Fibroblast of the conjunctiva (primary cell): ENCODE measurements at regions not wholly inside any gene's neighbourhood (a gene's known extent, or its start where the extent isn't known, plus 50 kb on each side); places are given as distances from the start of the nearest gene placed in this dataset.

Source experiments
- DNase-seq: peaks from one replicate; pipeline ENCODE4 v3.0.0-alpha.2; 2010; ENCODE audit warnings: low read depth

DNA sequence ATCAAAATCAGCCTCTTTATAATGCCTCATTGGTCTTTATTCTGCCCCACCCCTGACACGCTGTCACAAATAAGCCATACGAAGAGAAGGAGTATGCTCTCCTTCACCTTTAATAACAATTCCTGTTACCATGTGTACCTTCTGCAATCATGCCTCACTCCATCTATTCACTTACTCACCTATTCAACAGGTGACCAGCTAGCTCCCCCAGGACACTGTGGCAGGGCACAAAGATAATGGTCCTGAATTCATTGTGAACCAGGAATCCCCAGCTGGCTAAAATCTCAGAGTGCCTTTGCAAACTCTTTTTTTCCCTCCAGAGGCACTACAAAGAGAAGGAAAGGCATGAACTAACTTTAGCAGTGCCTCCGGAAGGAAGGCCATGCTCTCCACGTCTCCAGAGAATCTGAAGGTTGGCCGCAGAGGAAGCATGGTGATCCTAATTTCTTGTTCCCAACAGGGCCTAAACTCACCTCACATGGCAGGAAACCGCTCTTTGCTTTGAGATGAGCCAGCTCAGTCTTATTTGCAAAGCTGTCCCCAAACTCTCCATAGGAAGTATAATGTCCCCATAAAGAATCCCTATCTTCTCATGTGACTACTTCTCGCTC is 590.3 kb downstream of the BUD13 start:
- no peak for DNase-seq

DNA sequence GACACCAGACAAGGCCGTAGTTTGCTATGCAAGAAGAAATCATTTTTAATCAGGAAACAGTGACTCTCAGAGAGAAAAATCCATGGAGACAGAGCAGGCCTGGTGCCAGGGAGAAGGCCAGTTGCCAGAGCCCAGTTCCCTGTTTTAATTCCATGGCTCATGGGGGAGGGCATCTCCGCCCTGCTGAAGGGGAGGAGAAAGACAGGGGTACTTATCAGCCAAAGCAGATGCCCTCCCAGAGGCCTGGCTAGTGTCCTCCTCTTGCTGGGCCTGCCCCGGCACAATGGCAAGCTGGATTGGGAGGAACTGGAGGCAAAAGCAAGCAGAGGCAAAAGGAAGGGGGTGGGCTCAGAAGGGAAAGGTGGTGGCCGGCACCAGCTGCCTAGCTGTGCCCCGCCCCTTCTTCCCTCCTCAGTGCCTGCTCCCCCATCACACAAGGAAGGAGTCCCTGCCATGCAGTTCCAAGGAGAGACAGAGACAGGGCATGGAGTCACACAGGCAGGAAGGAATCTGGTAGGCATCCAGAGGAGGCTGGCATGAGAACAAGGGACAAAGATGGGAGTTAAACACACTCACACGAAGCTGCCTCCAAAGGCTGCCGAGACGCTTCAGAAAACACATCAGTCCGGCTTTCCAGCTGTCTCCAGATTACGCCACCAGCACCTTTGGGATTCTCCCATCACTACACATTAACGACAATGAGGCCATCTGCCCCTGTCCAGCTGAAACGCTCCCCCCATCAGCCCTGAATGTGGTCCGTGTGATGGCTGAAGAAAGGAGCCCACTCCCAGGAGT is 591.8 kb downstream of the BUD13 start:
- DNase-seq = no peak

DNA sequence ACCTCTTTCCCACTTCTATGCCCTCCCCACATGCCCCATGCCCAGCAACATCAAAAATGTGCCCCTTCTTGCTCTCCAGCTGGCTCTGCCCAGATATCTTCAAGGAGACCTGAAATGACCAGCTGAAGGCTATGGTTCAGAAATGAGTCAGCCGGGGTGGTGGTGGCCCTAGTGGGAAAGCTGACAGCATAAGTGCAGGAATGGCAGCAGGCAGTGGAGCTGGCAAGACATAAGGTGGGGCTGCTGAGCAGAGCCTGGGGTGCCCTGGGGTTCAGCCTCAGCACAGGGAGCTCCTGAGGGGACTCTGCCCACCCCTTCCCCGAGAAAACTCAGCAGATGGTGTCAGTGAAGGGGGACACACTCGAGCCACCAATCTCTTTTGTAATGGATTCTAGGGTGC is 593.4 kb downstream of the BUD13 start:
- no peak for DNase-seq

DNA sequence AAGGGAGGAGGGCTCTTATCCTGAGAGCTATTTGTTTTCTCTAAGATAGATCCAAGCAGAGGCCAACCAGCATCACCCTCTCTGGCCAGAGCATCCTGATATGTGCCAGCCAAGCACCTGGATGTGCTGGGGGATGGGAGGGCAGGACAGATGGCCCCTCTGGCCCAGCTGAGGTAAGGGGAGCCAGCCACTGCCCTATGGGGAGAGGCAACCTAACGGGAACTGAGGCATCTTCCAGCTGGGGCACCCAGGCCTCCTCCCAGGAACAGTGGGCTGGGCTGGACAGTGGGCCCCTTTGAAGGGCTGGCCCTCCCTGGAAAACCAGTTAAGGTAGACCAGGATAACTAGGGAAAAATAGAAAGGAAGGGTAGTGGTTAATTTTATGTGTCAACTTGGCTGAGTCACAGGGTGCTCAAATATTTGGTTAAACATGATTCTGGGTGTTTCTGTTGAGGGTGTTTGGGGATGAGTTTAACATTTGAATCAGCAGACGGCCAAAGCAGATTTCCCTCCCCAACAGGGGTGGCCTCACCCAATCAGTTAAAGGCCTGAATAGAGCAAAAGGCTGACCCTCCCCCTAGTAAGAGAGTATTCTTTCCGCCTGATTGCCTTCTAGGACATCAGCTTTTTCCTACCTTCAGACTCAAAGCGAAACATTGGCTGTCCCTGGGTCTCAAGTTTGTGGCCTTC is 595.1 kb downstream of the BUD13 start:
- DNase-seq = no peak

DNA sequence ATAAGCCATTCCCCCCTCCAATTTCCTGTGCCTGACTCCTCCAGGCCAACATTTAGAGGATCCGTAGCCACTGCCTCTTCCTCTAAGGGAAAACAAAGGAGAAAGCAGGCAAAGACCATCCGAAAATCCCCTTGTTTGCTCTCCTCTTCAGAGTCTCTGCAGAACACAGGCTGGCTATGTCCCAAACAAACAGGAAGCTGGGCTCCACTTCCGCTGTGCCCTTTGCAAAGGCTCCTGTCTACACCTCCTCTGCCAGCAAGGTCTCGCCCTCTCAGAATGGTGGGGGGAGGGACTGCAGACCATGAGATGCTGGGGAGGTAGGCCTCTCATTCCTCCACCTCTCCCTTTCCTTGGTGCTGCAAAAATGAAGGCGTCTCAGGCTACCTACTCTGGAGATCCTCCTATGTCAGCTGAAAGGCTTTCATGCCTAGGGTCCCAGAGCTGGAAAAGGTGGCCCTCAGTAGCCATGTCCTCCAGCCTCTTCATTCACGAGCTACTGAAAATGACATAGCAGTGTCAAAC is 596.2 kb downstream of the BUD13 start:
- DNase-seq = no peak

DNA sequence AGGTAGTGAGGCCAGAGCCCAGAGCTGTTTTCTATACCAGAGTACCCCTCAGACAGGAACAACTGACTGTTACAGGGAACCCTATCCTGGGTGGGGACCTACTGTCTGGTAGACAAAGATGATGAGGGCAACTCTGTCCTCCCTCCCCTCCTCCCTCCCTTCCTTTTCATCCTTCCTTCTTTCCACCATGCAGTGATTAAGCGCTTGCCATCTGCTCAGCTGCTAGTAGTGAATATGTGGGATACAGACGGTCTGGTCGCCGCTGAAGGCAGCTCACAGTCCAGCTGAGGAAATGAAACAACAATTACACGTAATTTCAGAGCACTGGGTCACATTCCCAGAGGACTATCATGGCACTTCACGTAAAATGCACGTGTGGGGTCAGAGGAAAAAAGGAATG is 597.1 kb downstream of the BUD13 start:
- no peak for DNase-seq

DNA sequence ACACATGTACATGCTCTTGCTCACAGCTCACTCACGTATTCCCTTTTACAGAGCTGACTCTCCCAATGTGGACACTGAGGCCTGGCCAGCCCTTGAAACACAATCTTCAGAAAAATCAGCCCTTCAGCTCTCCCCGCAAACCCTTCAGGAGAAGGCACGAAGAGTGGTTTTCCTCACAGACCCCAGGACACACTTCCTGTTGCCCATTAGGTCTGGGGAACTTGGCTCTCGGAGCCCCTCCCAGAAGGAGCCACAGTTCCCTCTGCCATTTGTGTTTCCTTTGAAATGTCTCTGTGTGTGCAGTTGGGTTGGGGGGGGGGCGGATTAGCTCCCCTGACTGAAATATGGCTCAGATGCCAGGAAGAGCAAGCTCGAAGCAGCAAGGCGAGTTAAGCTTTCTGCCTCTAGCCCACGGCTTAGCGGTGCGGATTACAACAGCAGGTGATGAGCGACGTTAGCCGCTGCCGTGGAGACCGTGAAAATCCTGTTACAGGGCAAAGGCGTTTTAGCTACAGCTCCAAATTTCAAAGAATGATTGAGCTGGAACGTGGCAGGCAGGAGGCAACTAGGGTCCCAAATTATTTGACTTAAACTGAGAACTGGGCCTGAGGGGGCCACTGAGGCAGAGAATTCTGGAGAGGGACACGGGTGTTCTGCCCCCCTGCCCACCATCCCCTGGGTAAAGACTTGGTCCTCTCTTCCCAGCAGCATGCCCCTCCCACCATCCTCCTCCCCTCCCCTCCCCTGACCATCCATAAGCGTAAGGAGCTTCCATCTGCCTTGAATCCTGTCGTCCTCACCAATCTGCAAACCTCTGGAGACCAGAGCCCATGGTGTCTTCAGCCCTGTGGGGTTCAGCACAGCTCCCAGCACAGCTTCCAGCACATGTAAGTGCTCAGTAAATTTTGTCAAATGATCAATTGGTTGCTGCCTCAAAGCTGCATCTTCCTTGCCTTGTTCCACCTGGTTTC is 598.6 kb downstream of the BUD13 start:
- DNase-seq = no peak

DNA sequence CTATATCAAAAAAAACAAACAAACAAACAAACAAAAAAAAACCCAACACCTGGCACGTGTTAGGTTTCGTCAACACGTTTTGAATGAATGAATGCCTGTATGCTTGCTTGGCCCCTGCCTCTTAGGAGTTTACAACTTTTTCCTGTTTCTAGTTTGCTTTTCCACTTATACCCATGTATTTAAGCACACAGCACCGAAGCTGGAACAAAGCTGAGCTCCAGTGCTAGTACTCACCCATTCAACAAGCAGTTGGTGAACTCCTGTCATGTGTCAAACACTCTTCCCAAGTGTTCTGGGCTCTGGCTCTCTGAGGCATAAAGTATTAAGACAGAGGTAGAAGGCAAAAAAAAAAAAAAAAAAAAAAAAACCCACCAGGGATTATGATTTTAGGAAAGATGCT is 599.3 kb downstream of the BUD13 start:
- no peak for DNase-seq

DNA sequence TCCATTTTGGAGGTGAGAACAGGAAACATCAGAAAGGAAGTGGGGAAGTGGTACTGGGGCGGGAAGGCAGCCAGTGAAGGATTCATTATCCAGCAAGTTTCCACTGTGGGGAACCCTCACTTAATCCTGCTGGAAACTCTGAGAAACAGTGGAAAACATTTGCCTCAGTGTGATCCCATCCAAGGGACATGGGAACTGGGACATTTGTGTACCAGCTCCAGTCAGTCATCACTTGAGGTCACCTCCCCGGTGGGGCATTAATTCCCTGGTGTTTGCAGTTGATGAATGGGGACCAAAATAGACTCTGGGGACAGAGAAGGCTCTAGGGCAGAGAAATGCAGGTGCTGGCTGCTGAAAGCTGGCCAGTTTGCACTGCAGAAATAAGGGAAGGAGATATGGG is 599.9 kb downstream of the BUD13 start:
- DNase-seq = no peak

DNA sequence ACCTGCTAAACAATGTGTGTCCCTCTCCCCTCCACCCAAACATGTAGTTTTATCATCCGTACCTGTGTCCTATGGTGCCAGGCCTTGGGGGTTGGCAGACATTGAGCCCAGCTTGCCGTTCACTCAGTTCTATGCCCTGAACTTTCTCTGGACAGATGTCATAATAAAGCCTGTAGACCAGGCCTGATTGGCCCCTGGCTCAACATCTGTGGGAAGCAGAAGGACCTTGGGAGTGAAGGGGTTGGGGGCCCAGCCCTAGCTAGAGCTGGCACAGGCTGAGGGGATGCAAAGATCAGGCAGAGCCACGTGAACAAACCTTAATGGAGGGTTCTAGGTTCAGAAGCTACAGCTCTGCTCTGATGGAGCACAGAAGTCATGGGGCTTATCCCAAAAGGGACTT is 600.6 kb downstream of the BUD13 start:
- DNase-seq = no peak

DNA sequence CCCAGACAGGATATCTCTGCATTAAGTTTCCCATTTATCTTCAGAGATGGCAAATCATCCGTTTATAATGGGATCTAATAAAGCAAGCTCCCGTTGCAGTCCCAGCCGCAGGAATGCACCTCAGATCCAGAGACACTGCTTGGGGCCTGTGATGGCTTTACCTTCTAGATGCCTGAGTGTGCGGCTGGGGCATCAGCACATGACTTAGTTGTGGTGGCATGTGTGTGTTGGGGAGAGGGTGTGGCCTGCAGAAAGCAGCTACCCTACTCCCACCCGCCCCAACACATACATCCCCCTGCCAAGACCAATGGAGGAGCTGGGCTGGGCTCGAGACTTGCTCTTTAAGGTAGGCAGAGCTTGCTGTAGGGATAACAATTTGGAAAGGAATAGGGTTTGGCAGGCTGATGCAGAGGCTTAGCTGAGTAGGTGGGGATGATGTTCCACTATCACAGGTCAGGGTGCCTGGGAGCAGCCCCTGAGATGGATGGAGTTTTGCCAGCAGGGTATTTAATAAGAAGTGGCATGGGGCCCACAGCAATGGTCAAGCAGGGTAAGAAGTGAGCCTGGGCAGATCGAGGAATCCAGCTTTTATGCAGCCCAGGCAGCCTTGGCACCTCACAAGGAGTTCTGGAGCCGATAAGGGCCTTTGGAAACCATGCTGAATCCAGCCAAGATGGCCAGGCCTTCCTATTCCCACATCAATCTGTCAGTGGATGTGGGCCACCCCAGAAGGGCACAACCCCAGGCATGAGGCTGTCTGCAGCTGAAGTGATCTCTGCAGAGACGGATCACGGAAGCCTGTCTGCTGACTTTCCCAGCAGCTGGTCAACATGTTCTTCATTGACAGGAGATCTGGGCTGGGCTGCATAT is 601.3 kb downstream of the BUD13 start:
- DNase-seq = no peak

DNA sequence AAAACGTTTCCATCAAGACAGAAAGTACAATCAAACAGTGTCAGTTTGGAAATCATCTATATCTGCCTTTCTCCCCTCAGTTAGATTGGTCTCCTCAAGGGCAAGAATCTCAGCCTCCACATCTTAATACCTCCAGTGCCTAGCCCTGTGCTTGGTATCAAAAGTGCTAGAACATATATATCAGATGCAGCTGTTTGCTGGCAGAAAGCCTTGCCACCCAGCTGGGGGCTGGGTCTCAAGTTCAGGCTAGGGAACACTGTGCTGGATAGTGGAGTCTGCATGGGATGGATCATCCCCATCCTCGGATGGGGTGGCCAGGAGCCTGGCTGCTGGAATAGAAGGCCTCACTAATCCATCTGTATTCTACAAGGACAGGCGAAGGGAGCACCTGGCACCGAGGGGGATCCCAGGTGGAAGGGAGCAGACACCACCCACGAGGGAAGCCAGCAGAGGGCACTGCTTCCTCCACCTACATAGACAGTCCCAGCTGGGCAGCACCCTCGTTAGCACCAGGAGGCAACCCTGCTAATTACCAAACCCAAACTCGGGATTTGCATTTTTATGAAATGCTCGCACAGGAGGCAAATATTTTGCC is 602.2 kb downstream of the BUD13 start:
- no peak for DNase-seq

DNA sequence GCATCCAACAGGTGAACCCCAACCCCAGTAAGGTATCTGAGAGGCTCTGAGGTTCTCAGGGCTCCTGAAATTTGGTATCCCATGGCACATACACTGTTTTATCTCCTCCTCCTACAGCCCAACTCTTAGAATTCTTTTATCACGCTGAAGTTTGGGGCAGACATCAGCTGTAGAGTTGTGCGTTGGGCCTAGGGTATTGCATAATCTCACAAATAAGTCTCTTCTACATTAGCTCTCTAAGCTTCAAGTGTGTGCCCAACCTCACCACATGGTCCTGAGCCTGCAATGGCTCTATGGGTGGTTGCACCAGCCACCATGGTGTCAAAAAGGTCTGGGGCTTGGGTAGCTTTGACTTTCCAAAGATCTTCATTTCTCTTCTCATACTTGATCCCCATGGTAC is 603.0 kb downstream of the BUD13 start:
- no peak for DNase-seq

DNA sequence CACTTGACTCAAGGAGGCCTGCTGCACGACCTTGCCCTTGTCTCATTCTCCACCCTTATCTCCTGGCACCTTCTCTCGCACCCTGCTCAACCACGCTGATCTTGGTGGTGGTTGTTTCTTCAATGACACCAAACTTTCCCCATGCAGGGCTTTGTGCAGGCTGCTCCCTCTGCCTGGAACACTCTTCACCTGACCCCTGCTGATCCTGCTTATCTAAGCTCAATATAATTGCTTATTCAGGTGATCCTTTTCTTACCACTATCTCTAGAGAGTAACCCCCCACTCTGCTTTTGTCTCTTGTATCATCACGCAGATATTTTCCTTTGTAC is 604.4 kb downstream of the BUD13 start:
- DNase-seq = no peak

DNA sequence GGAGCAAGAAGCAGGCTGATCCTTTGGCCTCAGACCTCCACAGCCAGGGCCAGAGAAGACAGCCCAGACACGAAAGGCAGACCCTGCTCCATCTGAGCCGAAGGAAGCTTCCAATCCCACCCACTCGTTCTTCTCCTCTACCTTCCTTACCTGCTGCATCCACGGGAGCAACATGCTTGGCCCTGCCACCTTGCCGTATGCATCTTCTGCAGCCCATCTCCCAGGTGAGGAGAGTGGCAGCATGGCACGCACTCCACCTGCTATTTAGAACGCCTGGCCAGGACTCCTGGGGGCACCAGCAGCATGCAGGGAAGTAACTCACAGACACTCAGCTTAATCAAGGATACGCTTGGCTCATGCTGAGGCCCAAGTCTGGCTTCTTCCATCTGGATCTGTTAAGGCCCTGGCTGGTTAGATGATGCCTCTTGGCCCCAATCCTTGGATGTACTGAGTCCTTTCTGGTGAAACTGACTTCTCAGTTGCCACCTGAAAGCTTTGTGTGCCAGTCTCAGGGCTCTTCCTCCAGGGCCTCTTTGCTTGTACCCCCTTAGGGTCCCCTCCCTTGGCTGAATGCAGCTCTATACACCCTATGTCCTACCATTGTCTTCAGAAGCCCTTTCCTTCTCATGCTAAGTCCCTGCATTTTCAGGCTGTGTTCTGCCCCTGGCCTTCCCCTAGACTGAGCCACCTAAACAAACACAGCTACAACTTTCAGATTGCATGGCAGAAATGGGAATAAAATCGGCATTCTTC is 604.9 kb downstream of the BUD13 start:
- DNase-seq = no peak

DNA sequence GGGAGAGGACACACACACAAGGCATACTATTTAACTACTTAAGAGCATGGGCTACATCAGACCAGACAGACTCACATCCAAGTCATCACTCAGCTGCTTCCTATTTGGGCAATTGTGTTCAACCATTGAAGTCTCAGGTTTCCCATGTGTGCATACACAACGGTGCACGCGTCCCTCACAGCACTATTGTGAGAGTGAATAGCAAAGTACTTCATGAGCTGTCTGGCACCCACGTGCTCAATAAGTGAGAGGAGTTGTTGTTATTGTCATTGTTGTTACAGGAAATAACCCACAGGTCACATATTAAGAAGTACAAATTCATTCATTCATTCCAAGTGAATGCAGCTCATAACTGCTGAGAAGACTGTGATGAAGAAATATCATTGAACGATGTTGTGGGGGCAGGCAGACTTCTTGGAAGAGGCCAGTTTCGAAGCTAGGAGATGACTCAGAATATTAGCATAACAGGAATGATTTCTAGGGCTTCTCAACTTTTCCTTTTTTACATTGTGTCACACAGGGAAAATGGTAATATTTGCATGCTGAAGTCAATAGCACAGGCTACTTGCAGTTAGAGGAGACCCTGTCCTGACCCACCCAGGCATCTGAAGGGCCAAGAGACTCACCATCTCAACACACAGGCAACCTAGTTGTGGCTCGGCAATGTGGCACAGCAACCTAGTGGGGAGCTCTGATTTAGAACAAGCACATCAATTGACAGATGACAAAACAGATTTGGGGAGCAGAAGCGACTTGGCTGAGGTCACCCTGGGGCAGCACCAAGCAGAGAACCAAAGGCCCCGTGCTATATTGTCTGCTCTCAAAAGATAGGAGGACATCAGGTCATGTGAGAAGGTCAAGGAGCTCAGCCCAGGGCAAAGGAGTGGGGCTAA is 606.0 kb downstream of the BUD13 start:
- no peak for DNase-seq

DNA sequence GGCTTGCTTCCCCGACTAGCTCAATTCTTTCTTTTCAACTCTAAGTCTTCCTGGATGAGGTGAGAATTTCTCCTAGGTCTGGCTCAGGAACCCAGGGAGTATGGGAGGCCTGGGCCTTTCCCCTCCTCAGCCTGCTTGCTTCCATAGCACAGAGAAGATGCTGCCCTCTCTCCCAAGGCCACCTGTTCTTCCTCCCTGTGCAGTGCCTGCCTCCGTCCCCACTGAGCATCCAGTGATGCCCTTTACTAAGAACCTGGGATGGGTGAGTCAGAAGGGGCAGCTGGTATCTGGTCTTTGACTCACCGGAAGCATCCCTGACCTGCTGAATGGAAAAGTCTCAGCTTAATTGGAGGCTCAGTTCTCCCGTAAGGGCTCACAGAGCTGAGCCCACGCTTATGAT is 607.9 kb downstream of the BUD13 start:
- no peak for DNase-seq

DNA sequence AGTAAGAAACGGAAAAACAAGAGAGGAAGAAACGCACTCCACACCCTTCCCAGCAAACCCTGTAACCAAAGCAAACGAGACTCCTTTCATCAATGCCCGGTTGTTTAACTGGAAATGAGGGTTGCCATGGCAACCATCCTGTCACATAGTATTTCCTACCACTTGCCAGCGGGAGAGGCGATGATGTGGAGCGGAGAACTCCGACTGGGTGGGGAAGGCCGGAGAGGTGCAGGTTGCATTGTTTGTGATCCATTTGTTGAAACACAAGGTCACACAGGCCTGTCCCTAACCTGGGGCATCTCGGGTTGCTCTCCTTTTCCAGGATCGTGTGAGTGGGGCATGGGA is 609.9 kb downstream of the BUD13 start:
- no peak for DNase-seq
